ENCODE measurements at regions not wholly inside any gene's neighbourhood (a gene's known extent, or its start where the extent isn't known, plus 50 kb on each side); places are given as distances from the start of the nearest gene placed in this dataset.

- Histone ChIP-seq H4K20me1 (ENCODE audit: insufficient read depth) (no peaks in the 10 kb centered on the region), H3K27me3 (ENCODE audit: insufficient read depth) (no peaks in the 10 kb centered on the region), H3K9me2 (no peaks in the 10 kb centered on the region), H3K9me3 (no peaks in the 10 kb centered on the region), H3K9ac (no peak overlapping the region), H3F3A (replicated peaks; ENCODE audit: insufficient read depth) (no peaks in the 10 kb centered on the region), H3K27ac (ENCODE audit: low read depth in 2 of 2, low read length in 1 of 2) (no peak overlapping the region), H3K79me2 (ENCODE audit: insufficient read depth) (no peaks in the 10 kb centered on the region), H3K4me2 (no peak overlapping the region), H3K4me3 (ENCODE audit: low read depth in 2 of 2, low read length in 1 of 2) (no peak overlapping the region), H2AFZ (ENCODE audit: low read depth) (no peak overlapping the region), H3K4me1 (ENCODE audit: control insufficient read depth in 1 of 2, insufficient read depth in 2 of 2, low read depth in 1 of 2, low read length in 1 of 2) (no peaks in the 10 kb centered on the region), H3K36me3 (replicated peaks in 1 of 2; ENCODE audit: control insufficient read depth in 1 of 2, insufficient read depth in 2 of 2, low read length in 1 of 2) (no peaks in the 10 kb centered on the region)
- TF ChIP-seq NFIC (IDR thresholded peaks at IDR 0.05; ENCODE audit: borderline replicate concordance): no peak
- no peak for TF ChIP-seq RXRA (IDR thresholded peaks at IDR 0.05; ENCODE audit: borderline replicate concordance, low read depth)
- POLR2A ChIA-PET: no interaction called here
- no peak for DNase-seq
- CTCF ChIA-PET: no interaction called here
Measured at GRCh38 chr1:111063595-111063994, 76.3 kb downstream of the DRAM2 start.

DNA sequence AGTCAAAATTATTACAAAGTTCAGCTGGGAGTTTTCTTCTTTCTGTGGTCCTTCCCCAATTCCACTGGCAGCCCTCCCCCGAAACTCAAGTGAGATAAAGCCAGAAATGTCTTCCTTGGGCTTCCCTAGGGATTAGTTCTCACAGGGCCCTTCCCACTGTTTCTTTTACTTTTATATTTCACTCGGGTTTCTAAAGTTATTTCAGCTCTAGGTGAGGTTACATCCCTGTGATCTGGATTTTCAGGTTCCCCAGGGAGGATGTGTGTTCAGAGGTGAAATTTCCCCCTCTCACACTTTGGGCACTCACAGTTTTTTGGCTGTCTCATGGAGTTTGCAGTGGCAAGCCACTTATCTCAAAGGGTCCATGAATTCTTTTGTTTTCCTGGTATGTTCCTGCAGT lies 77.3 kb downstream of the DRAM2 start:
- H3K9me3 ChIP-seq: no peaks in the 10 kb centered on the region
- no peaks in the 10 kb centered on the region for H3K4me1 ChIP-seq (ENCODE audit: control insufficient read depth in 1 of 2, insufficient read depth in 2 of 2, low read depth in 1 of 2, low read length in 1 of 2)
- WGBS (ENCODE audit: low lambda C conversion rate): 0% methylated on average over 2 of the region's 2 CpGs
- H3K4me2 ChIP-seq: no peak overlapping the region
- H3F3A ChIP-seq (replicated peaks; ENCODE audit: insufficient read depth): no peaks in the 10 kb centered on the region
- POLR2A ChIA-PET: no interaction called here
- H3K79me2 ChIP-seq (ENCODE audit: insufficient read depth): no peaks in the 10 kb centered on the region
- TF ChIP-seq RCOR1 (IDR thresholded peaks at IDR 0.05; ENCODE audit: low read length): no peak
- TF ChIP-seq USF2 (IDR thresholded peaks at IDR 0.05; ENCODE audit: borderline replicate concordance, low read depth, low read length): no peak
- TF ChIP-seq TAF1 (IDR thresholded peaks at IDR 0.05; ENCODE audit: borderline replicate concordance, low read depth, low read length): no peak
- TF ChIP-seq FOXJ3 (CRISPR knock-in tag; IDR thresholded peaks at IDR 0.05): no peak
- no peak for TF ChIP-seq TEAD4 (IDR thresholded peaks at IDR 0.05; ENCODE audit: borderline replicate concordance, insufficient read depth)
- TF ChIP-seq GATA2 (CRISPR knock-in tag; IDR thresholded peaks at IDR 0.05): no peak
- no peak for TF ChIP-seq NRF1 (IDR thresholded peaks at IDR 0.05; ENCODE audit: low read depth, low read length)
- TF ChIP-seq, protein P1, sequence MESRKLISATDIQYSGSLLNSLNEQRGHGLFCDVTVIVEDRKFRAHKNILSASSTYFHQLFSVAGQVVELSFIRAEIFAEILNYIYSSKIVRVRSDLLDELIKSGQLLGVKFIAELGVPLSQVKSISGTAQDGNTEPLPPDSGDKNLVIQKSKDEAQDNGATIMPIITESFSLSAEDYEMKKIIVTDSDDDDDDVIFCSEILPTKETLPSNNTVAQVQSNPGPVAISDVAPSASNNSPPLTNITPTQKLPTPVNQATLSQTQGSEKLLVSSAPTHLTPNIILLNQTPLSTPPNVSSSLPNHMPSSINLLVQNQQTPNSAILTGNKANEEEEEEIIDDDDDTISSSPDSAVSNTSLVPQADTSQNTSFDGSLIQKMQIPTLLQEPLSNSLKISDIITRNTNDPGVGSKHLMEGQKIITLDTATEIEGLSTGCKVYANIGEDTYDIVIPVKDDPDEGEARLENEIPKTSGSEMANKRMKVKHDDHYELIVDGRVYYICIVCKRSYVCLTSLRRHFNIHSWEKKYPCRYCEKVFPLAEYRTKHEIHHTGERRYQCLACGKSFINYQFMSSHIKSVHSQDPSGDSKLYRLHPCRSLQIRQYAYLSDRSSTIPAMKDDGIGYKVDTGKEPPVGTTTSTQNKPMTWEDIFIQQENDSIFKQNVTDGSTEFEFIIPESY (IDR thresholded peaks at IDR 0.05; ENCODE audit: borderline replicate concordance, low read depth): no peak
- H3K27ac ChIP-seq (ENCODE audit: low read depth in 2 of 2, low read length in 1 of 2): no peak overlapping the region
- no peaks in the 10 kb centered on the region for H4K20me1 ChIP-seq (ENCODE audit: insufficient read depth)
- H3K9ac ChIP-seq: no peak overlapping the region
- DNase-seq: no peak
- H3K4me3 ChIP-seq (ENCODE audit: low read depth in 2 of 2, low read length in 1 of 2): no peak overlapping the region
- no peaks in the 10 kb centered on the region for H3K36me3 ChIP-seq (replicated peaks in 1 of 2; ENCODE audit: control insufficient read depth in 1 of 2, insufficient read depth in 2 of 2, low read length in 1 of 2)
- H3K27me3 ChIP-seq (ENCODE audit: insufficient read depth): no peaks in the 10 kb centered on the region
- no peak overlapping the region for H2AFZ ChIP-seq (ENCODE audit: low read depth)
- CTCF ChIA-PET: no interaction called here
- H3K9me2 ChIP-seq: no peaks in the 10 kb centered on the region

DNA sequence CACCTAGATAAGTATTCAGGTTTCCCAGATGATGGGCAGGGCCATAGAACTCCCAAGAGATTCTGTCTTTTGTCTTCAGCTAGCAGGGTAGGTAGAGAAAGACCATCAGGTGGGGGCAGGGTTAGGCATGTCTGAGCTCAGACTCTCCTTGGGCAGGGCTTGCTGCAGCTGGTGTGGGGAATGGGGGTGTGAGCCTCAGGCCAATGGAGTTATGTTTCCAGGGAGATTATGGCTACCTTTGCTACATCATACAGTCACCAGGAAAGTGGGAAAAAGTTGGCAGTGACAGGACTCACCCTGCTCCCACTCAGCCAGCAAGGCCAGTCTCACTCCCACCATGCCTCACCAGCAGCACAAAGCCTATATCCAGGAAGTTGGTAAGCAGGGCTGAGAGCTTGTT lies 77.8 kb downstream of the DRAM2 start:
- no peak for DNase-seq
- POLR2A ChIA-PET: no interaction called here
- no peaks in the 10 kb centered on the region for H3K36me3 ChIP-seq (replicated peaks in 1 of 2; ENCODE audit: control insufficient read depth in 1 of 2, insufficient read depth in 2 of 2, low read length in 1 of 2)
- no peaks in the 10 kb centered on the region for H3K27me3 ChIP-seq (ENCODE audit: insufficient read depth)
- no peaks in the 10 kb centered on the region for H3K79me2 ChIP-seq (ENCODE audit: insufficient read depth)
- CTCF ChIA-PET: no interaction called here
- H3K9ac ChIP-seq: no peak overlapping the region
- H3K4me1 ChIP-seq (ENCODE audit: control insufficient read depth in 1 of 2, insufficient read depth in 2 of 2, low read depth in 1 of 2, low read length in 1 of 2): no peaks in the 10 kb centered on the region
- H3K4me2 ChIP-seq: no peak overlapping the region
- H4K20me1 ChIP-seq (ENCODE audit: insufficient read depth): no peaks in the 10 kb centered on the region
- H3K4me3 ChIP-seq (ENCODE audit: low read depth in 2 of 2, low read length in 1 of 2): no peak overlapping the region
- H3K9me2 ChIP-seq: no peaks in the 10 kb centered on the region
- H3K27ac ChIP-seq (ENCODE audit: low read depth in 2 of 2, low read length in 1 of 2): no peak overlapping the region
- H3F3A ChIP-seq (replicated peaks; ENCODE audit: insufficient read depth): no peaks in the 10 kb centered on the region
- no peak overlapping the region for H2AFZ ChIP-seq (ENCODE audit: low read depth)
- H3K9me3 ChIP-seq: no peaks in the 10 kb centered on the region
- TF ChIP-seq GABPA (IDR thresholded peaks at IDR 0.05; ENCODE audit: low read depth) (no peak), MEF2A (IDR thresholded peaks at IDR 0.05; ENCODE audit: borderline replicate concordance, low read depth) (no peak), NFIC (IDR thresholded peaks at IDR 0.05; ENCODE audit: borderline replicate concordance) (no peak), TAF1 (IDR thresholded peaks at IDR 0.05; ENCODE audit: borderline replicate concordance, low read depth, low read length) (no peak), EP300 (IDR thresholded peaks at IDR 0.05; ENCODE audit: borderline replicate concordance in 1 of 2, low read depth in 1 of 2, low read length in 1 of 2) (no peak), ELF1 (IDR thresholded peaks at IDR 0.05) (no peak), JUND (IDR thresholded peaks at IDR 0.05) (no peak), GATA2 (CRISPR knock-in tag; IDR thresholded peaks at IDR 0.05) (no peak)
- TF ChIP-seq, protein P1 (IDR thresholded peaks at IDR 0.05; ENCODE audit: borderline replicate concordance, low read depth): no peak
